PFSK-1 (cell line): ENCODE measurements at regions not wholly inside any gene's neighbourhood (a gene's known extent, or its start where the extent isn't known, plus 50 kb on each side); places are given as distances from the start of the nearest gene placed in this dataset.

Experiments
- FOXP2 ChIP-seq: optimal IDR thresholded peaks from 2 replicates; pipeline ENCODE3; 2011; ENCODE audit warnings: borderline replicate concordance, control low read depth, inconsistent platforms; ENCODE audit not compliant: insufficient read depth; ENCODE audit errors: extremely low read length, extremely low read depth
- POLR2AphosphoS5 ChIP-seq: IDR thresholded peaks from 2 replicates; pipeline ENCODE4 v1.6.1; 2012; ENCODE audit warnings: low read depth, mild to moderate bottlenecking, control low read depth, low read length, moderate library complexity
- SIN3A ChIP-seq: IDR thresholded peaks from 2 replicates; pipeline ENCODE4 v1.6.1; 2012; ENCODE audit warnings: mild to moderate bottlenecking, low read length, moderate library complexity, borderline replicate concordance; ENCODE audit not compliant: insufficient read depth
- TAF1 ChIP-seq: IDR thresholded peaks from 2 replicates; pipeline ENCODE4 v1.6.1; 2012; ENCODE audit warnings: low read length, control low read depth, borderline replicate concordance; ENCODE audit not compliant: insufficient read depth
- TF ChIP-seq, protein P1 (sequence below), 2 experiments: IDR thresholded peaks; 2 replicates each; pipeline versions ENCODE4 v1.6.1 to v1.8.0; 2011 to 2012; ENCODE audit warnings: low read depth in 2 of 2, low read length in 2 of 2, control low read depth in 1 of 2, inconsistent platforms in 1 of 2, mild to moderate bottlenecking in 1 of 2, moderate library complexity in 1 of 2; ENCODE audit not compliant: insufficient read depth in 1 of 2

DNA sequence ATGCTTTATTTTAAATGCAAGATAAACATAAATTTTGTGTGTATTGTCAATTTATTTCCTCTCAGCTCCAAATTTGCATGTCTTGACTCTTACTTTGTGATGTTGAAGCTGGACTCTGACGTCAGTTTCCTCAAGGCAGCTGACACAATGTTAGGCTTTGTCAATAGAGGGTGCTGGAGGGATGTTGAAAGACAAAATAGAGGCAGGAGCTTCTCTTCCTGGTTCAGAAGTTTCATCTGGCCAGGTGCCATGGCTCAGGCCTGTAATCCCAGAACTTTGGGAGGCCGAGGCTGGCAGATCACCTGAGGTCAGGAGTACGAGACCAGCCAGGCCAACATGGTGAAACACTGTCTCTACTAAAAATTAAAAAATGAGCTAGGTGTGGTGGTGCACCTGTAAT lies 408.6 kb downstream of the GBE1 start:
- TF ChIP-seq TAF1 (no peak), POLR2AphosphoS5 (no peak), FOXP2 (no peak), SIN3A (no peak)
- TF ChIP-seq, protein P1, sequence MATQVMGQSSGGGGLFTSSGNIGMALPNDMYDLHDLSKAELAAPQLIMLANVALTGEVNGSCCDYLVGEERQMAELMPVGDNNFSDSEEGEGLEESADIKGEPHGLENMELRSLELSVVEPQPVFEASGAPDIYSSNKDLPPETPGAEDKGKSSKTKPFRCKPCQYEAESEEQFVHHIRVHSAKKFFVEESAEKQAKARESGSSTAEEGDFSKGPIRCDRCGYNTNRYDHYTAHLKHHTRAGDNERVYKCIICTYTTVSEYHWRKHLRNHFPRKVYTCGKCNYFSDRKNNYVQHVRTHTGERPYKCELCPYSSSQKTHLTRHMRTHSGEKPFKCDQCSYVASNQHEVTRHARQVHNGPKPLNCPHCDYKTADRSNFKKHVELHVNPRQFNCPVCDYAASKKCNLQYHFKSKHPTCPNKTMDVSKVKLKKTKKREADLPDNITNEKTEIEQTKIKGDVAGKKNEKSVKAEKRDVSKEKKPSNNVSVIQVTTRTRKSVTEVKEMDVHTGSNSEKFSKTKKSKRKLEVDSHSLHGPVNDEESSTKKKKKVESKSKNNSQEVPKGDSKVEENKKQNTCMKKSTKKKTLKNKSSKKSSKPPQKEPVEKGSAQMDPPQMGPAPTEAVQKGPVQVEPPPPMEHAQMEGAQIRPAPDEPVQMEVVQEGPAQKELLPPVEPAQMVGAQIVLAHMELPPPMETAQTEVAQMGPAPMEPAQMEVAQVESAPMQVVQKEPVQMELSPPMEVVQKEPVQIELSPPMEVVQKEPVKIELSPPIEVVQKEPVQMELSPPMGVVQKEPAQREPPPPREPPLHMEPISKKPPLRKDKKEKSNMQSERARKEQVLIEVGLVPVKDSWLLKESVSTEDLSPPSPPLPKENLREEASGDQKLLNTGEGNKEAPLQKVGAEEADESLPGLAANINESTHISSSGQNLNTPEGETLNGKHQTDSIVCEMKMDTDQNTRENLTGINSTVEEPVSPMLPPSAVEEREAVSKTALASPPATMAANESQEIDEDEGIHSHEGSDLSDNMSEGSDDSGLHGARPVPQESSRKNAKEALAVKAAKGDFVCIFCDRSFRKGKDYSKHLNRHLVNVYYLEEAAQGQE (IDR thresholded peaks at IDR 0.05; ENCODE audit: insufficient read depth in 1 of 2, low read depth in 2 of 2, low read length in 2 of 2), result no peak

DNA sequence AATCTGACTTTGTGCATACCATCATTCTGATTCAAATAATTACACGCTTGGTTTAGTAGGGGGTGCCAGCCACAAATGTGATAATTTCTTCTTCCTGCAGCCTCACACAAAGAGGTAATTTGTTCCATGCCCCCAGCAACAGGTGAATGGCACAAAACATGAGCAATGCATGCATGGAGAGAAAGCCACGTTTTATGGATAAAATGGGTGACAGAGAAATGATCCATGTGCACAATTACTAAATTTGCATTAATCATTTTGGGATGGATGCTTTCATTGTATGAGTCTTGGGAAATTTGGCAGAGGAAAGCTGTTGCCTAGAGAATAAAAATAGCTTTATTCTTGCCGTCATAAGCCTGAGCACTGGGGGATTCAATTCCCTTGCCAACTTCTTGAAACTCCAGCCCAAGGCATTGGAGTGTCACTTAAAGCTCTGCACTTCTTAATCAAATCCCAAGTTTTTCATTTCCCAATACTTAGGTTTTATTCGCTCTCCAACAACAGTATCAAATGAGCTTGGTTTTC lies 411.6 kb downstream of the GBE1 start:
- no peak for TF ChIP-seq POLR2AphosphoS5
- TF ChIP-seq TAF1, result no peak
- TF ChIP-seq SIN3A, result no peak

- TF ChIP-seq TAF1 (no peak), FOXP2 (no peak), SIN3A (no peak), POLR2AphosphoS5 (no peak)
- TF ChIP-seq, protein P1 (IDR thresholded peaks at IDR 0.05; ENCODE audit: insufficient read depth in 1 of 2, low read depth in 2 of 2, low read length in 2 of 2), result no peak
Observed at GRCh38 chr3:81339040-81339845, 422.2 kb downstream of the GBE1 start.

- TF ChIP-seq SIN3A (no peak), POLR2AphosphoS5 (no peak), TAF1 (no peak), FOXP2 (no peak)
- TF ChIP-seq, protein P1 (IDR thresholded peaks at IDR 0.05; ENCODE audit: insufficient read depth in 1 of 2, low read depth in 2 of 2, low read length in 2 of 2), result no peak
Observed at GRCh38 chr3:81336470-81336869, 425.0 kb downstream of the GBE1 start.

- TF ChIP-seq FOXP2, result no peak
- TF ChIP-seq, protein P1 (IDR thresholded peaks at IDR 0.05; ENCODE audit: insufficient read depth in 1 of 2, low read depth in 2 of 2, low read length in 2 of 2), result no peak
- no peak for TF ChIP-seq SIN3A
- TF ChIP-seq POLR2AphosphoS5, result no peak
- no peak for TF ChIP-seq TAF1
Observed at GRCh38 chr3:81326245-81326644, 435.2 kb downstream of the GBE1 start.
